ENCODE measurements at regions not wholly inside any gene's neighbourhood (a gene's known extent, or its start where the extent isn't known, plus 50 kb on each side); places are given as distances from the start of the nearest gene placed in this dataset.

DNA sequence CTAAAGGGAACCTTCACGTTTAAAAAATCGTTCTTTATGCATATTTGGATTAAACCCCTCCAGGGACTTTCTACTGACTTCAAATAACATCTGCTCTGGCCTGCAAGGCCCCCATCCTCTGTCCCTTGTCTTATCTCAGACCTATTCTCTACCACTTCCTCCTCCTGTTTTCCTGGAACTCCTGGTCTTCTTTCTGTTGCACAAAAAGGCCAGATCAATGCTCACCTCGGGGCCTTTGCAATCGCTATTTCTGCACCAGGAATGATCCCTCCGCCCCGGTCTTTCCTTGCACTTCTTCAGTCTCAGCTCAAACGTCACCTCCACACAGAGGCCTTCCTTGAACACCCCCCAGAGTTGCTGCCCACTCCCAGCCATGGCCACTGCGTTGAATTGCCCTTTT, 57.6 kb upstream of the BEGAIN start:
- TF ChIP-seq, protein P1, sequence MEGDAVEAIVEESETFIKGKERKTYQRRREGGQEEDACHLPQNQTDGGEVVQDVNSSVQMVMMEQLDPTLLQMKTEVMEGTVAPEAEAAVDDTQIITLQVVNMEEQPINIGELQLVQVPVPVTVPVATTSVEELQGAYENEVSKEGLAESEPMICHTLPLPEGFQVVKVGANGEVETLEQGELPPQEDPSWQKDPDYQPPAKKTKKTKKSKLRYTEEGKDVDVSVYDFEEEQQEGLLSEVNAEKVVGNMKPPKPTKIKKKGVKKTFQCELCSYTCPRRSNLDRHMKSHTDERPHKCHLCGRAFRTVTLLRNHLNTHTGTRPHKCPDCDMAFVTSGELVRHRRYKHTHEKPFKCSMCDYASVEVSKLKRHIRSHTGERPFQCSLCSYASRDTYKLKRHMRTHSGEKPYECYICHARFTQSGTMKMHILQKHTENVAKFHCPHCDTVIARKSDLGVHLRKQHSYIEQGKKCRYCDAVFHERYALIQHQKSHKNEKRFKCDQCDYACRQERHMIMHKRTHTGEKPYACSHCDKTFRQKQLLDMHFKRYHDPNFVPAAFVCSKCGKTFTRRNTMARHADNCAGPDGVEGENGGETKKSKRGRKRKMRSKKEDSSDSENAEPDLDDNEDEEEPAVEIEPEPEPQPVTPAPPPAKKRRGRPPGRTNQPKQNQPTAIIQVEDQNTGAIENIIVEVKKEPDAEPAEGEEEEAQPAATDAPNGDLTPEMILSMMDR (IDR thresholded peaks at IDR 0.05; ENCODE audit: low read length), result no peak
- no peak for TF ChIP-seq EZH2phosphoT487 (IDR thresholded peaks at IDR 0.05; ENCODE audit: low read length)
- no peak for TF ChIP-seq EZH2 (optimal IDR thresholded peaks at IDR 0.05; ENCODE audit: low read depth, low read length)
- Histone ChIP-seq H3K79me2 (ENCODE audit: low read length) (no peaks in the 10 kb centered on the region), H3K4me3 (ENCODE audit: low read length) (no peak overlapping the region), H3K36me3 (replicated peaks; ENCODE audit: insufficient read depth, low read length) (no peaks in the 10 kb centered on the region), H3K27ac (ENCODE audit: low read length) (no peak overlapping the region), H3K9ac (ENCODE audit: low read length) (no peak overlapping the region), H3K9me2 (replicated peaks; ENCODE audit: insufficient read depth, low read length) (no peaks in the 10 kb centered on the region), H2AFZ (ENCODE audit: low read length) (no peak overlapping the region), H3K4me2 (ENCODE audit: low read depth, low read length) (no peak overlapping the region), H4K20me1 (ENCODE audit: insufficient read depth, low read length) (no peaks in the 10 kb centered on the region), H3K27me3 (replicated peaks; ENCODE audit: insufficient read depth, low read length) (no peaks in the 10 kb centered on the region), H3F3A (ENCODE audit: insufficient read depth, low read length) (no peaks in the 10 kb centered on the region), H3K4me1 (ENCODE audit: low read length) (0 out of 2 replicates have a peak, but pooled peaks cover 8% of the 10 kb centered on the region), H3K9me3 (replicated peaks; ENCODE audit: insufficient read depth, low read length) (no peaks in the 10 kb centered on the region)
- no peak for DNase-seq

DNA sequence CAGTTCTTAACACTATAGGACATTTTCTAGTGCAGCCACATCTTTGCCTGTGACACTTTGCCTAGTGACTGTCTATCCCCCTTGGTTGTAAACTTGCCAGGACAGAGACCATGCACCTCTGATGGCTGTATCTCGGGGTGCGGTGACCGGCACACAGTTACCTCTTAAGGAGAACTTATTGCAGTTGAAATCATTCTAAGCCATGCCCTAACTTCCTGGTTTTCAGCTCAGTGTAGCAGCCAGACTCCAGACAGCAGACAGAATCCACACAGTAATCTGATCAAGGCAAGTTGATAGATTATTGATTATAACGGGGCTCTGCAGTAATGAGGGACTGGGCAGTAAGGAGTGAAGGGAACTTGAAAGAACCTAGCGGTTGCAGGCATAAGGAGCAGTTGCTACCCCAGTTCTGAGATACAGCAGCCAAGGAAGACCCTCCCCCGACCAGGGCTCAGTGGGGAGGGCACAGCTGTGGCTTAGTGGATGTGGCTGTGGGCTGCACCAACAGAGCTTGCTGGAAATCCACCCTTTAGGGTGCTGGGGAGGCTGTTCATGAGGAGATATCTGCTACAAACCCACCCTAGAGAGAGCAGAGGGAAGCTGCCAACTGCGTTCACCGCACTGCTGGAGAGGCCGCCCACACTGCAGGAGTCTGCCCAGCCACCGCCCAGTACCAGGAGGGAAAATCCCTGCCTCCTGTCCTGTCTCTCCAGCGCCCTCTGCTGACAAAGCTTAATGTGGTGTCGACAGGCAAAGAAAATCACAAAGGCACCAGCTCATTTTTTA, 58.2 kb upstream of the BEGAIN start:
- Histone ChIP-seq H3K9me3 (replicated peaks; ENCODE audit: insufficient read depth, low read length) (no peaks in the 10 kb centered on the region), H3K27me3 (replicated peaks; ENCODE audit: insufficient read depth, low read length) (no peaks in the 10 kb centered on the region), H3K79me2 (ENCODE audit: low read length) (no peaks in the 10 kb centered on the region), H3F3A (ENCODE audit: insufficient read depth, low read length) (no peaks in the 10 kb centered on the region), H3K4me3 (ENCODE audit: low read length) (no peak overlapping the region), H3K9me2 (replicated peaks; ENCODE audit: insufficient read depth, low read length) (no peaks in the 10 kb centered on the region), H4K20me1 (ENCODE audit: insufficient read depth, low read length) (no peaks in the 10 kb centered on the region), H2AFZ (ENCODE audit: low read length) (no peak overlapping the region), H3K9ac (ENCODE audit: low read length) (no peak overlapping the region), H3K4me2 (ENCODE audit: low read depth, low read length) (no peak overlapping the region), H3K36me3 (replicated peaks; ENCODE audit: insufficient read depth, low read length) (no peaks in the 10 kb centered on the region), H3K4me1 (ENCODE audit: low read length) (0 out of 2 replicates have a peak, but pooled peaks cover 4% of the 10 kb centered on the region), H3K27ac (ENCODE audit: low read length) (no peak overlapping the region)
- DNase-seq, result peak; percentile 47
- TF ChIP-seq, protein P1 (IDR thresholded peaks at IDR 0.05; ENCODE audit: low read length), result peak; percentile 58
- no peak for TF ChIP-seq EZH2 (optimal IDR thresholded peaks at IDR 0.05; ENCODE audit: low read depth, low read length)

DNA sequence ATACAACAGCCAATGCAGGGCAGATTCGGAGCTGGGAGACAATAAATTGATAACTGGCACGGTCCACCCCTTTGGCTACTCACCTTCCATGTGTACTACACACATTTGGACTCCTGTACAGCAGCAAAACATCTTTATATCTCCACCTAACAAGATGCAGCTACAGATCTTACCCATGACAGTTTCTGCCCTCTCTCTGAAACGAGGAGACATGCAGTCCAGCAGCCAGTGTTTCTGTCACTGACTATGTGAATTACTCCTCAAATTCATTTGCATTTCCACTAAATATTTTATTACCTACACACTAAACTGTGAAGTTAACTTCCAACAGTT, 58.7 kb upstream of the BEGAIN start:
- Histone ChIP-seq H3K79me2 (ENCODE audit: low read length) (no peaks in the 10 kb centered on the region), H3K9me2 (replicated peaks; ENCODE audit: insufficient read depth, low read length) (no peaks in the 10 kb centered on the region), H3K36me3 (replicated peaks; ENCODE audit: insufficient read depth, low read length) (no peaks in the 10 kb centered on the region), H3K9ac (ENCODE audit: low read length) (no peak overlapping the region), H3K27ac (ENCODE audit: low read length) (no peak overlapping the region), H4K20me1 (ENCODE audit: insufficient read depth, low read length) (no peaks in the 10 kb centered on the region), H3K4me1 (ENCODE audit: low read length) (no peaks in the 10 kb centered on the region), H3K27me3 (replicated peaks; ENCODE audit: insufficient read depth, low read length) (no peaks in the 10 kb centered on the region), H2AFZ (ENCODE audit: low read length) (no peak overlapping the region), H3K9me3 (replicated peaks; ENCODE audit: insufficient read depth, low read length) (no peaks in the 10 kb centered on the region), H3F3A (ENCODE audit: insufficient read depth, low read length) (no peaks in the 10 kb centered on the region), H3K4me2 (ENCODE audit: low read depth, low read length) (no peak overlapping the region), H3K4me3 (ENCODE audit: low read length) (no peak overlapping the region)
- no peak for DNase-seq
- TF ChIP-seq EZH2phosphoT487 (IDR thresholded peaks at IDR 0.05; ENCODE audit: low read length) (no peak), EZH2 (optimal IDR thresholded peaks at IDR 0.05; ENCODE audit: low read depth, low read length) (no peak)
- TF ChIP-seq, protein P1 (IDR thresholded peaks at IDR 0.05; ENCODE audit: low read length), result no peak
